ENCODE measurements at regions not wholly inside any gene's neighbourhood (a gene's known extent, or its start where the extent isn't known, plus 50 kb on each side); places are given as distances from the start of the nearest gene placed in this dataset.

GRCh38 chr4:135510582-135510981 is 1309.0 kb upstream of the PABPC4L start:
- TF ChIP-seq CTCF (IDR thresholded peaks at IDR 0.05), result no peak
- no peak for TF ChIP-seq POLR2A (IDR thresholded peaks at IDR 0.05)
